HG03280 (cell line): ENCODE measurements at regions not wholly inside any gene's neighbourhood (a gene's known extent, or its start where the extent isn't known, plus 50 kb on each side); places are given as distances from the start of the nearest gene placed in this dataset.

Source experiments
- ATAC-seq: cut with Tn5 transposase; IDR thresholded peaks from one replicate; pipeline ENCODE4 v1.9.1; 2021; ENCODE audit warnings: mild to moderate bottlenecking, moderate library complexity; ENCODE audit not compliant: unreplicated experiment

DNA sequence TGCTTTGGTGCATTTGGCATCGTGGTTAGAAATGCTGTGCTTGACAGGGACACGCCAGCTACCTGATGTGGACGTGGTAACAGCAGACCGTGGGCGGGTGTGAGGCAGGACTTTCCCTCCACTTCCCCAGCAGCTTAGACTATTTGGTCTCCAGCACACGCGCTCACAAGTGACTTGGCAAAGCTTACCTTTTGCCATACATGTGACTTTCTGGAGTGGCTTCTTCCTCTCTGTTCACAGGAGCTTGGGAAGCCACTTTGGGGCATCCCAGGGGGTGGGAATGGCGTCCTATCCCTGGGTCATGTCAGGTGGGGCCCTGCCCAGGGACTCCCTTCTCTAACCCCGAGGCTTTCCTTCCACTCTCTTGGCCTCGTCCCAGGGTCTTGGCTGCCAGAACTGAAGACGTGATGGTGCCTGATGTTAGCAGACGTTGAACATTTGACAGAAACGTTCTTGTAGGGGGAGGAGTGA lies 228.7 kb upstream of the KLF6 start:
- no peak for ATAC-seq

DNA sequence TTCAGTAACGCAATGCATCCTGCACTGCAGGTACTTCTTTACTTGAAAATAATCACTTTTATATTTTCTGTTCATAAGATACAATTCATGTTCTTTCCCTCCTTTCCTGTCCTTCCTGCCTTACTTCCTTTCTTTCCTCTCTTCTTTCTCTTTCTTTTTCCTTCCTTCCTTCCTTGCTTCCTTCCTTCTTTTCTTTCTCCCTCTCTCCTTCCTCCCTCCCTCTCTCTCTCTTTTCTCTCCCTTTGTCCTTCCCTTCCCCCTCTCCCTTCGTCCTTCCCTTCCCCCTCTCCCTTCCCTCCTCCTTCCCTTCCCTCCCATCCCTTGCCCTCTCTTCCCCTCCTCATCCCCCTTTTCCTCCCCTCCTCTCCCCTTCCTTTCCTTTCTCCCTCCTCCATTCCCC lies 227.8 kb upstream of the KLF6 start:
- ATAC-seq = no peak

DNA sequence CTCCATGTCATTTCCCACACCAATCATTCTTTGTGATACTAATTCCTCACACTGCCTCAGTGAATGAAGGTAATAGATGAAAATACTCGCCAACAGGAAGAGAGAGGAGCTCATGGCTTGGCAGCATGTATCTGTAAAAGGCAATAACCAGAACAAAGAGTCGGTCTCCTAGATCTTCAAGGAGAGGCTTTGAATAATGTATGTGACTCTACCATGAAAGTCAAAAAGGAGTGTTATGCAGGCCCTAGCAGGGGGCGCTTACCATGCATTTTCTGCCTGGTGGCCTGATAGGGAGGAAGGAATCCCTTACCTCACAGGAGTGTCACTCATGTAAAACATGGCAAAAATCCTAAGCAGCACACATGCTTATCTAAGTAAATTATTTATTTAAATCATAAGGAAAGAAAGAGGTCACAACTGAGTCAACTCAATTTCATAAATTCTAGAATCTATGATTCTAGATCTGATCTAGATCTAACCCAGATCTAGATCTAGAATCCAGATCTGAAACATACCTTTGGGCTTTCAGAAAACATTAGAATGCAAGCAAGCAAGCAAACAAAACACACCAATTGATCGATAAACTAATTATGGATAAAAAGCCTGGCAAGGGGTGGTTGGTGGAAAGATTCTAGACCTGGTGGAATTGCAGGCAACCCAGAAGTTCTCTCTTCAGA lies 226.3 kb upstream of the KLF6 start:
- no peak for ATAC-seq

DNA sequence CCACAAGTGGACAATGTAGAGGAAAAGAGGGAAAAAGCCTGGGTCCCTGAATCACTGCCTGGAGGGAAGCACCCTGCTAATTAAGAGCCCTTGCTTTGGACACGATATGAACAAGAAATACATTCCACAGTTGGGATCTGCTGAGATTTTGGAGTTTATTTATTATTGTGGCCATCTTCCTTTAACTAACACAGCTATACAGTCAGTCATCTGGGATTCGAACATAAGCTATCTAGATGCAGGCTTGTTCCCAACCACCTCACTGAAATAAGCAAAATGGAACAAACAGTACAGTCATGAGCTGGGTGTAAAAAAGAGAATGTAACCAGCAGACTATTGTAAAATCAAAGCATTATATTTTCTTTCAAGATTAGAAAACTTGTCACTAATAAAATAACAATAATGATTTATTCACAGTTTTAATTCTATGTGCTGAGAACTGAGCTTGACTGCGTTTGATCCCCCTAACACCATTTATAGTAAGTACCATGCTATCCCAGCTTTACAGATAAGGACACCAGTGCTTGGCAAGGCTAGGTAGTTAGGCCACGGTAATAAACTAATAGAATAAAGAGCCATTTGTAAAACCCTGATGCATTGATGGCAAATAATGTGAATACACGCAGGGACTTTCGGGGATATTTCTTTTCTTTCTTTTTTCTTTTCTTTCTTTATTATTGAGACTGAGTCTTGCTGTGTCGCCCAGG lies 223.8 kb upstream of the KLF6 start:
- no peak for ATAC-seq

DNA sequence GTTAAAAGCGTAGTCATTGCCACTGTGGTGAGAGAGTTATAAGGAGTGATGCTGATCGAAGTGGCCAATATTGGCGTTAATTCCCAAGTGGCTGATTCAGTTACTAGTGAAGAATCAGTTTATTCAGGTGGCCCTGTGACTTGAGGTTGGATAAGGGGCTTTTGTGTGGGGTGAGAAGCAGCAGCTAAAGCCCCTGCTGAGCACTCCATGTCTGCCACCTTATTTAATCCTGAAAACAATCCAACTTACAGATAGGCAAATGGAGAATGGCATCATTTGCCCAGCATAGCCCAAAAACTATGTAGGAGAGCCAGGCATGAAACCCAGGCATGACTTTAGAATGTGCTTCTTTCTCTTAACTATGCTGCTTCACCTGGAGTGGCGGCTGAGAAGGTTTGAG lies 222.8 kb upstream of the KLF6 start:
- ATAC-seq = no peak

DNA sequence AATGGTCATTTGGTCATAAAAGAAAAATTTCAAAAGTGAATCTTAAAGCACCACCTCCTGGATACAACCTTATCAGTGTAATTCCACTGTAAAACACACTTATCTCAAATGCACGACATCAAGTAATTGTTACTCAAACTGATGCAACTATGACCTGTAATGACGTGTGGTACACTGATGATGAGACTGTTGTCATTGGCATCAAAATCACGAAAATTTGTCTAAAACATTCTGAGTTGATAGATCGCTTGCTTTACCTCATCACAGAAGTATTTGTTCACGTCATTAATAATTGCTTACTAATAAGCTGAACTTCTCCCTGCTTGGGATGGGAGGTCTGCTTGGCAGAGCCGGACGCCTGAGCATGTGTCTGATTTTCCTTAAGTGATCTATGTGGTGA lies 221.8 kb upstream of the KLF6 start:
- no peak for ATAC-seq

DNA sequence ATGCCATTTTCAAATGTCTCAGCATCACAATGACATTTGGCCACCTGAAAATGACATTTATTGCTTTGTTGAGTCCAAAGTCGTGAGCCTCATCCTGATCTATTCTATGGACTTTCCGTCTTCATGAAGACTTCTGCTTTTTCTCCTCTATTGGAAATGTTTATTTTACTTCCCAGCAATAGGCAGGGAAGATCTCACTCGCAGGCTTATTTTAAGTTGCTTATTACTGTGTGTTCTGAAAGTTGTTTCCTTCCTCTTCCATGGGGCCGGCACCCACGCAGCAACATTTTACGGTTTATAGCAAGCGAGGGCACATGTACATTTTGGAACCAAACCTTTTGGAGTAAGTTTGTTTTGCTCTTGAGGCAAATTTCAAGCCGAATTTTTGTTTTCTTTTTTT lies 221.0 kb upstream of the KLF6 start:
- no peak for ATAC-seq

DNA sequence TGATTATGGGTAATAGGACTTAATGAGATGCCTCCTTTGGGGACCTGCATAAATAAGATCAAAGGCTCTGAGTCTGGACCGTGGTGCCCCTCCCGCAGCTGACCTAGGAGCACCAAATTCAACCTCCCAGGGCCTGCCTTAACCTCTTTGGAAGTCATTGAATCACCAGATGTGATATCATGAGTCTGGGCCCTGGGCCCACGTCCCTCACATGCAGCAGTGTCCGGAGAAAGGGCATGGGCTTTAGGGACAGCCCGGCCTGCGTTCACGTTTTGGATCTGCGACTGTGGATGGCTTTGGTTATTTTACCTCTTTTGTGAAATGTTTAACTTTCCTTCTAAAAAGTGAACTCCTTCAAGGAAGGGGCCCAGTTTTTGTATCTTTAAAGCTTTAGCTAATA lies 220.0 kb upstream of the KLF6 start:
- no peak for ATAC-seq

DNA sequence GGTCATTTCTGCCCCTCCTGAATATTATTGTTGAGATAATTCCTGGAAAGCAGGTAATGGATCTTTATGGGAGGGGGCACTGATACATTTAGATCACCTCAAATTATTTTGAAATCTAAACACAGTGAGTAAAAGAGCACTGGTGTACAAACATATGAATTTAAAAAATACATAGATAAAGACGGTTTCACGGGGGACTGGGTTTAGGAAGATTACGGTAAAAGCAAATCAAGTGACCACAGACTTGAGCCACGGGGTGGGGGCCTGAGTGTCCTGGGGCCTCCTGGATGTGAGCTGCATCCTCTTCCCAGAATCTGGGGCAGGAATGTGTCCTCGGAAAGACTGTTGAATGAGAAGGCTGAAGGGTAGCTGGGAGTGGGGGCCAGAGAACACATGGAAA lies 219.1 kb upstream of the KLF6 start:
- ATAC-seq = no peak

DNA sequence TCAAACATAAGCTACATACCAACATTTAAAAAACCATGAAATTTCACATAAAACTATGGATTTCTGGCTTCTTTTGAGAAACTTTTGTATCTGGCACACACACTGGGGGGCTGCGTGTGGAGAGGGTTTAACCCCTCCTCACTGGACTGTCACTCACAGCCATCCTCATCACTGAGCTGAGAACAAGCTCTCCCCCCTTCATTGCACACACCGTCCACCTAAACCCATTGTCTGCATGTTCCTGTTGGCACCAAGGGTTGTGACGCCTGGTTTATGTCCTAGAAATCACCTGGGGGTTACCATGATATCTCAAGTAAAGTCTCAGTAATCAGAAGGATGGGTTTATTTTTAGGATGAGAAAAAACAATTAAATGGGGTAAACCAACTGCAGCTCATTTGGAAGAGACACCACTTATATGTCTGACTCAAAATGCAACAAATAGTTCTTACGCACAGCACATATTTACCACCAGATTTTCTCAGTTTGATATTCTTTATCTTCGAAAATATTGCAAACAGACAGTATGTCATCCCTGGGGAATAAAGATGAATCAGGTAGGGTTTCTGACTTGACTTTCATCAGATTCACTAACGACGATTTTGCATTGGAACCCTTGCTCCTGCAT lies 218.5 kb upstream of the KLF6 start:
- no peak for ATAC-seq

DNA sequence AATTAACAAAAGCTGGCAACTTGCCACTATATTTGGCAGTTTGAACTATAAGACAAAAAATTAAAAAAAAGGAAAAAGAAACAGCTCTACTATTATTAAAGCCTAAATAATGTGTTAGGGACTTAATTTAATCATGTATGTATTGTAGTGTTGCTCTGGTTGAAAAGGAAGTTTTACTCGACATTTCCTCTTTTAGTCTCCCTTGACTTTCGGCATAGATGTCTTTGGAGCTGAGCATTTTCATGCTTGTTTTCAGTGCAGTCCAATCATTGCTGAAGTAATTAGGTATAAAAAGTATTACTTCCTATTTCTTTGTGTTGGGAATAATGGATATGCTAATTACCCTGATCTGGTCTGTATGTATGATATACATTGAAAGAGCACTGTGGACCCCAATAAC lies 216.8 kb upstream of the KLF6 start:
- no peak for ATAC-seq

DNA sequence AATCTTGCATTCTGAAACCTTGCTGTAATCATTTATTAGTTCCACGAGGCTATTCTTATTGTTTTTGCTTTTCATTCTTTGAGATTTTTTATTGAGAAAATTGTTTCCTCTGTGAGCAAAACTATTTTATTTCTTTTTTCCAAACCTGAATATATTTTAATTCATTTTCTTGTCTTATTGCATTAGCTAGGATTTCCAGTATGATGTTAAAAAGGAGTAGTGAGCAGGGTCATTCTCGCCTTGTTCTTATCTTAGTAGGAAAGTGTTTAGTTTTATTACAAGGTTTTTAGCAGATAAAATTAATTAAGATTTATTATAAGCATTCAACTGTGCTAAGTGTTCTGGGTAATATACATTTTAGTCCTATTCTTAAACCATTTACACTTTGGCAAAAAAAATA lies 214.6 kb upstream of the KLF6 start:
- no peak for ATAC-seq

DNA sequence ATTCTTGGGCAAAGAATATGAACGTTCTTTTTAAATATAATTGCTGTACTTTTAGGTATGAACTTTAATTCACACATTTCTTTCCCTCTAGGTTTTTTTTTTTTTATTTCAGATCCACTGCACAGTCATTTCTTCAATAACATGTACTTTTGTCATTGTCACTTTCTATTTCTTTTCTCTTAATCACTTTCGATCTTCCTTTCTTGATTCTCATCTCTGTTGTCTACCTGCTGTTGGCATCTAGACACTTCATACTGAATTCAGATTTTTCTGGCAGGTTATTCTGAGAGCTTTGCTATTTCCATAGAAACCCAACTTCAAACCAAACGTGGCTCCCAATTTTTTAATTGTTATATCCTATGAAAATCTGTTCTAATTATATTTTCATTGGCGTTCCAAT lies 211.7 kb upstream of the KLF6 start:
- no peak for ATAC-seq

DNA sequence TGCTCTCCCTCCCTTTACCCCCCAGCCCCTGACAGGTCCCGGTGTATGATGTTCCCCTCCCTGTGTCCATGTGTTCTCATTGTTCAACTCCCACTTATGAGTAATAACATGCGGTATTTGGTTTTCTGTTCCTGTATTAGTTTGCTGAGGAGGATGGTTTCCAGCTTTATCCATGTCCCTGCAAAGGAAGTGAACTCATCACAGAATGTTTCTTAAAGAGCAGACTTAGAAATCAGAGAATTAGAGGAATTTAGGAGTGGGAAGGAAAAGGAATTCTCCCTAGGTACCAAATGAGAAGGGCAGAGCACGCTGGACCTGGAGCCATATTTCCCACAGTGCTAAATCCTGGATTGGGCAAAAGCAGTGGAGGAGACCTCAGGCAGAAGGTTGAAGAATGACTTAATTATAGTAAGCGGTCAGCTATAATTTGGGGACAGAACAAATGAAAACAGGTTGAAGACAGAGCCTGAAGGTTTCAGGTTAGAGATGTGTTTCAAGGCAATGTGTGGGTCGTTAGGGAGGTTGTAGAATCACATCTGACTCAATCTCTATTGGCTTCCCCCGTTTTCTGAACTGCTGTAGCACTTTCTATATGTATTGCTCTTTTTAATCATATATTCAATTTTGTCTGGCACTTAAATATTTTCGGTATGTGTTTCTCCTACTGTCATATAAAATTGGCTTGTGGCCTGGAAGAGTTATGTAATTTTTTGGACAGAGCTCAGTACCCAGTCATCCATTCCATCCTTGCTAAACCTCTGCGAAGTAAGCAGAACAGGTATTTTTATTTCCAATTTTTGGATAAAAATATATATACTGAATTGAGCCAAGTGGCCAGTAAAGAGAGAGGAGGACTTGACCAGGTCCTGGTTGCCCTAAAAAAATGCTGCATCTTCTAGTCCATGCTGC lies 210.5 kb upstream of the KLF6 start:
- ATAC-seq = no peak

DNA sequence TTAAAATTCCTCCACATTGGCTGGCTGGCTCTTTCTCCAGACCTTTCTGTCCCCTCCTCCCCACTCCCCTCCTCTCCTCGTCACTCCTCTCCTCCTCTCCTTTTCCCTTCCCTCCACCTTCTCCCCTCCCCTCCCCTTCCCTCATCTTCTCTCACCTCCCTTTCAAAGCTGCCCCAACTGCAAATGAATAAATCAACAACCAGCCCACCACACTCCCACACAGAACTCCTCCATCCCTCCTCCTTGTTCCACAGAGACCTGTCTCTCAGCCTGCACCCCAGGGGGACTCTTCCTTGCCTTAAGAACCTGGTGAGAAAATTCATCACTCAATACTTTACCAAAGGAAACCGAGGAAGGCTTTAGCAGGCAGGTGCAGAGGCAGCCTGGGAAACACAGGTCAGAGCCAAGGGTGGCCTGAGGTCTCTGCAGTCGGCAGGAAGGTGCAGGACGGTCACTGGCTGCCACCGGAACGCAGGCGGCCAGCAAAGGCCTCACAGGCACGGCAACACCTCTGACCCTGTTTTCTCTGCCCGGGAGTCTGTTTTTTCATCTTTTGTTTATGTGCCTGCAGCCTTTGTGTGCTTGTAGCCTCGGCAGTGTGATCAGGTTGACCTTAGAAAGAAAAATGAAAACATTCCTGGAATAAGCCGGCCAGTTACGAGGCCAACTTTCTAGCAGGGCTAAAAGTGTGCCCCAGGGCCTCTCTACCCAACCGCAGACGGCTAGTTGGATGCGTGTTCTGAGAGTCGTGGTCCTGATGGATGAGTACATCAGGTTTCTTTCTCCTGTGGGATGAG lies 207.6 kb upstream of the KLF6 start:
- ATAC-seq = no peak

DNA sequence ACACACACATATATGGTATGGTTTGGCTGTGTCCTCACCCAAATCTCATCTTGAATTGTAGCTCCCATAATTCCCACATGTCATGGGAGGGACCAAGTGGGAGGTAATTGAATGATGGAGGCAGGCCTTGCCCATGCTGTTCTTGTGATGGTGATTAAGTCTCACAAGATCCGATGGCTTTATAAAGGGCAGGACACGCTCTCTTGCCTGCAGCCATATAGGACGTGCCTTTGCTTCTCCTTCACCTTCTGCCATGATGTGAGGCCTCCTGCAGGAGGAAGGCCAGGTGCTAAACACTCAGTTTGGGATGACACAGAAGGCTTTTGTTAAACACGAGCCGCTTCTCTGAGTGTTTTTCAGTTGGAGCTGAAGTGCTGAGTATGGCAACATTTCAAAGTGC lies 205.3 kb upstream of the KLF6 start:
- ATAC-seq = no peak

DNA sequence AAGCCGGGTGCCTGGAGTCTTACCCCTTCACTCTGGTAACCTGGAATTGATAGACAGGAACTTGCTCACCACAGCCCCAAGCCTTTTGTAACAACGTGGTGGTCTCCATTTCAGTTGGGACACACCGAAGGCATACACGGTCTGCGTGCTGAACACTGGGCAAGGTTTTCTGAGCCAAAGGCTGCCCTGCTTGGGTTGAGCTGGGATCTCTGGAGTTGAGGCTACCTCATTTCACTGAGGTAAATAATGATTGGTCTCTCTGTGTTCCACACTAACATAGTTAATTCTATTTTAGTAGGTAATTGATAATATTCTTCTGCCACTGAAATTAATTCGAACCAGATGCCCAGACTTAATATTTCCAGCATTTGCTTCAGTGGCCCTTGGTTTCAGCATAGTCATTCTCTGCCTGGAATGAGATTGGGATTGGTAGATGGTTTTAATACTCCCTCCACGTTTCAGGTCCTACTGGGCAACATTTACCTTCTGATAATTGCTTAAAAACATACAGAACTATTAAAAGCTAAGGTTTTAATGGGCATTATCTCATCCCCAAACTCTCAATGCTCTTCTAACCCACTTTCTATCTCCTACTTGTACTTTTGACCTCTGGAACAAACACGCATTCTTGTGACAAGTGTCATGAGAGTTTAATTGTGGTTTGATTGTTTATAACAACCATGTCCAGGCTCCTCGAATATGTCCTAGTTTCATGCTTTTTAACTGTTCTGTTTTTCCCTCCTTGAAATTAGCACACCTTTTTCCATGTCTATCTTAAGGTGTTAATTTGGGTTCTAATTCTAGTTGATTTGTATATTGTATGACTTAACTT lies 202.3 kb upstream of the KLF6 start:
- no peak for ATAC-seq

DNA sequence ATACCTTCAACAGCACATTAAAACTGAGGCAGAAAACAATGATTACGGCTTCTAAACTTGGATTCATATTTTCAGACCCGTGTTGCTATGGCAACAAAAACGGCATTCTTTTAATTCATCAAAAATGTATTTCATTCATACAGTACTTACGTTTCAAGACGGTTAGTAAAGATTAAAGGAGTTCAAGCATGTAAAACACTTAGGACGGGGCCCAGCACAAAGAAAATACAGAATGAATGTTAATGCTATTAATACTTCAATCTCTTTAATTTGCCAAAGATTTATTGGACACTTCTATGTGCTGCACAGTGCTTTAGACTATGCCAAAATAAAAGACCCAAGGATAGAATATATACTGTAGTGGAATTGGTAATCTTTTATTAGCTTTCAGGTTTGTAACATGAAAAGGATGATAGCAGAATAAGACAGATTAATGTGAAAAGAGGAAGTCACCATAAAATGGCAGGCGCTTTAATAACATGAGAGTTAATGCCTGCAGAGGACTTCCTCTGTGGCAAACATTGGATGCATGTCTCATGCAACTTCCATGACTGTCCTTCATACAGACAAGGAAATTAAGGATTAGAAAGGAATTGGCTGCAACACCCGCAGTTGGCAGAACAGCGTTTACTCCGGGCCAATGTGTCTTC lies 201.6 kb upstream of the KLF6 start:
- no peak for ATAC-seq
